Stimulated activated naive CD4-positive, alpha-beta T cell (primary cell): ENCODE measurements at regions not wholly inside any gene's neighbourhood (a gene's known extent, or its start where the extent isn't known, plus 50 kb on each side); places are given as distances from the start of the nearest gene placed in this dataset.
"Not testable (repeated sequence)": the region's sequence is repeated elsewhere in the genome, so short reads cannot be mapped to it uniquely, and the experiment has no call there.

Source experiments
- DNase-seq, 6 experiments: peaks; one replicate each; lab custom pipeline; 2025; lab: John Stamatoyannopoulos, UW

GRCh38 chr11:129637473-129637872 lies 178.2 kb upstream of the TMEM45B start:
- DNase-seq: no peak

GRCh38 chr11:129637983-129638776 lies 177.5 kb upstream of the TMEM45B start:
- DNase-seq: no peak

- DNase-seq: no peak
These were observed 176.3 kb upstream of the TMEM45B start for GRCh38 chr11:129639300-129639699.

GRCh38 chr11:129640671-129641070 lies 175.0 kb upstream of the TMEM45B start:
- DNase-seq: no peak

GRCh38 chr11:129643031-129643721 lies 172.5 kb upstream of the TMEM45B start:
- no peak for DNase-seq

- DNase-seq: no peak
These were observed 171.3 kb upstream of the TMEM45B start for GRCh38 chr11:129644326-129644725.

- DNase-seq: no peak
These were observed 169.7 kb upstream of the TMEM45B start for GRCh38 chr11:129645943-129646342.

GRCh38 chr11:129650044-129650443 lies 165.6 kb upstream of the TMEM45B start:
- DNase-seq: not testable (repeated sequence)

- DNase-seq: no peak
These were observed 162.8 kb upstream of the TMEM45B start for GRCh38 chr11:129652835-129653234.

GRCh38 chr11:129655247-129655832 lies 160.3 kb upstream of the TMEM45B start:
- no peak for DNase-seq

- no peak for DNase-seq
These were observed 157.7 kb upstream of the TMEM45B start for GRCh38 chr11:129657866-129658525.

GRCh38 chr11:129658526-129658867 lies 157.2 kb upstream of the TMEM45B start:
- DNase-seq: no peak

GRCh38 chr11:129680907-129681306 lies 134.7 kb upstream of the TMEM45B start:
- no peak for DNase-seq

- no peak for DNase-seq
These were observed 134.1 kb upstream of the TMEM45B start for GRCh38 chr11:129681344-129682114.

GRCh38 chr11:129686269-129686668 lies 129.4 kb upstream of the TMEM45B start:
- no peak for DNase-seq

- no peak for DNase-seq
These were observed 124.5 kb upstream of the TMEM45B start for GRCh38 chr11:129691142-129691541.

GRCh38 chr11:129694538-129694937 lies 121.1 kb upstream of the TMEM45B start:
- DNase-seq: no peak

GRCh38 chr11:129694966-129695365 lies 120.7 kb upstream of the TMEM45B start:
- DNase-seq: no peak

GRCh38 chr11:129695571-129696308 lies 119.9 kb upstream of the TMEM45B start:
- DNase-seq: peak; percentile 26 to 84 (median 66)

GRCh38 chr11:129696309-129696989 lies 119.2 kb upstream of the TMEM45B start:
- DNase-seq: no peak

- no peak for DNase-seq
These were observed 117.4 kb upstream of the TMEM45B start for GRCh38 chr11:129698212-129698611.
